GM18511 (cell line): ENCODE measurements at regions not wholly inside any gene's neighbourhood (a gene's known extent, or its start where the extent isn't known, plus 50 kb on each side); places are given as distances from the start of the nearest gene placed in this dataset.
A peak's percentile ranks its signal among the peaks of the same experiment; 100 is the strongest.

Experiments used
- ATAC-seq: cut with Tn5 transposase; IDR thresholded peaks from one replicate; pipeline ENCODE4 v1.9.1; 2021; ENCODE audit warnings: mild to moderate bottlenecking, moderate library complexity; ENCODE audit not compliant: unreplicated experiment

DNA sequence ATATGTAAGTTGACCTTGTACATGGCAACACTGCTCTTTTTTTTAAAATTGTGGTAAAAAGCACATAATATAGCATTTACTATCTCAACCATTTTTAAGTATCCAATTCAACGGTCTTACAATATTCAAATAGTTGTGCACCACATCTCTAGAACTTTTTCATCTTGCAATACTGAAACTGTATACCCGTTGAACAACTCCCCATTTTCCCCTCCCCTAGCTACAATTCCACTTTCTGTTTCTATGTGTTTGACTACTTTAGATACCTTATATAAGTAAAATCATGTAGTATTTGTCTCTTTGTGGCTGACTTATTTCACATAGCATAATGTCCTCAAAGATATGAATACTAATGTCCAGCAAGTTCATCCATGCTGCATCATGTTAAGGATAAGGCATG lies 452.1 kb downstream of the TXNL1 start:
- peak; percentile 56 for ATAC-seq

DNA sequence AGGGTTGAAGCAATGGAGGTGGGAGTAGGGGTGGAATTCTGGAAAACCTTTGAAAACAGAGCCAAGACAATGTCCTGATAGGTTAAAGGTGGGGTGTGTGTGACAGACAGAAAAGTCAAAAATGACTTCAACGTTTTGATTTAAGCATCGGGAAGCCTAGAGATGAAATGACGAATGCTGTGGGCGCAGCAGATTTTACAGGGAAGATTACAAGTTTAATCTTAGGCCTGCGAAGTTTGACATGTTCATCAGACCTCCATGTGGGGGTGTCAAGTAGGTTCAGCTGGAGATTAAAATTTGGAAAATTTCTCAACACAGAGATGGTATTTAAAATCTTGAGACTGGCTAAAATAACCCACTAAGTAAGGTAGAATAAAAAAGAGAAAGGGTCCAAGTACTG lies 453.3 kb downstream of the TXNL1 start:
- no peak for ATAC-seq

GRCh38 chr18:56176751-56177150 lies 461.6 kb downstream of the TXNL1 start:
- no peak for ATAC-seq

DNA sequence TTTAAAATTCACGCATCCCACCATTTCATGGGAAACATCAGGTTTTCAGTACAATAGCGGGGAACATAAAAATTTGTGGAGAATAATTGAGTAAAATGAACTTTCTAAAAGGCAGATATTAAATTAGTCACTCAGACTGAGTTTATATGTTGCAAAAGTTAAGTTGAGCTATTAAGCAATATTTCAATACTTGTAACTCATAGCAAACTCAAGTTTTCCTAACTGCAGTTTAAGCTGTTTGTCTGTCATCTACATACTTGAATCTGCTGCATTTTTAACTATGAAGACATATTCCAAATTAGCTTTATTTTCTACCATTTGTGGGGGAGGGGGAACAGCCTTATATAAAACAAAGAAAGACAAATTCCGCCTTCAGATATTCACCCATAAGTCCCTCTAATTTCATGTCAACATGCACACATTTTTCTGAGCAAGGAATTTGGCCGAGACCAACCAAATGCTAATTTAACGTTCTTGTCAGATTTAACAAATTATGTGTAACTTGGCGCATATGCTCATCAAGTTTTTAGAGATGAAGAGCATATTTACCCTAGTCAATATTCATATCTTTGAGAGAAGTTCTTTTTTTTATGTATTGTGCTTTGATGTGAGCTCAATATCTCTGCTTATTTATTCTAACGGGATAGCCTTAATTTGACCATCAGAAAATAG lies 462.9 kb downstream of the TXNL1 start:
- no peak for ATAC-seq

- ATAC-seq = no peak
Observed at GRCh38 chr18:56173542-56174220, 464.7 kb downstream of the TXNL1 start.

DNA sequence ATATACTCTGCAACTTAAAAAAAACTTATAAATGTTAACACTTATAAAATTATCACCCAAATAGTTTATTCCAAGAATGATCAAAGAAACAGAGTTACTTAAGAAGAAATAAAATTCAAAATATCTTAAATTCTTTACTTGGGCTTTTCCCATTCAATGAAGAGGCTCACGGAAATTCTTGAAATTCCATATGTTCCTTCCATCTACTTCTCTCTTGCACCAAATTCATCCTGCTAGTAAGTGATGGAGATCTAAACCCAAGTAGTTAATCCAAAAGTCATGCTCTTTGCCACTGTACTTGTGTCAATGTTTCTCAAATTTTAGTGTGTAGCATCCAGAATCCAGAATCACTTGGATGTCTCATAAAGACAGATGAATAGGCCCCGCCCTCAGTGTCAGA lies 465.9 kb downstream of the TXNL1 start:
- ATAC-seq = no peak

GRCh38 chr18:56171848-56172247 lies 466.5 kb downstream of the TXNL1 start:
- no peak for ATAC-seq

DNA sequence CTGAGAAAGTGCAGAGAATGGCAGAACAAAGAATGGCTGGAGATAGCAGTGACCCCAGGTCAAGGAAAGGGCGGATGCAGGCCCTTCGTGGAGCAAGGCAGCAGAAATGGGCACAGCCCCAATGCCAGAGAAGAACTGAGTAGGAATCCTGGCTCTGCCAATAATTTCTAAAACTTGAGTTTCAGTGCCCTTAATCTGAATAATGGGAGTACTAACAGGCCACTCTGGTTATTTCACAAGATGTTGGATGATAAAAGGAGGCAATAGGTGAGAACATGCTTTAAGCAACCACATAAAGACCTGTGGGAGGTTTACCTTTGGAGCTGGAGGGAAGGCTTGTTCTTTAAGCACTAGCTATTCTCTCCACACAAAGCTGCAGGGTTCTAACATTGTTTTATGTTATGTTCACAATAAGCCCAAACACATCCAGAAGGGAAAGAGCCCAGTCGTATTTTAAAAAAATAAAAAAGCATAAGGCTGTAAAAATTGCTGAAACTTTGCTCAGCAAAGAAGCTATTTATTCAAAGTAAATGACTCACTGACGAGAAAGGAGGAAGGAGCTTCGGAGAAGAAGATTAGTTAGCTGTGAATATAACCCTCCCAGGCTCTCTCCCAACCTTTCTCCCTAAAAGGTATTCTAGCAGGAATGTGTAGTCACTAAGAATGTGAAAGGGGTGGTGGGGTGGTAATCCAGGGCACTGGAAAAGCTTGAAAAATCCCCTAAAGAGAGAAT lies 470.2 kb downstream of the TXNL1 start:
- ATAC-seq = no peak

DNA sequence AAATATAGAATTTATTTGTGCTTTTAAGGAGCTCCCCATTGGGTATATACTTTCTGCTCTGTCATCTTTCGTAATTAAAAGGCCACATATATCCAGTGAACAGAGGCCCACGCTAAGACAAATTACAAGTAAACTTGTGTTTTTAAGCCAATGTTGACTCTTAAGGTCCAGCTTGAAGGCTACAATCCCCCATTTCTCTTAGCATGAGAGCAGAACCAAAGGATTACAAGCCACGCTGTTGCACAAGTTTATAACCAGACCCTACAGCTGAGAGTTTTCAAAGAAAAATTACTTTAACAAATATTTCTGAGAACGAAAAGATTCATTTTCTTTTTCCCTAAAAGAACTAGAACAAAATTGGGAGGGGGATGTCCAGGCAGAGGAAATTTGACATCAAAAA lies 471.0 kb downstream of the TXNL1 start:
- no peak for ATAC-seq

DNA sequence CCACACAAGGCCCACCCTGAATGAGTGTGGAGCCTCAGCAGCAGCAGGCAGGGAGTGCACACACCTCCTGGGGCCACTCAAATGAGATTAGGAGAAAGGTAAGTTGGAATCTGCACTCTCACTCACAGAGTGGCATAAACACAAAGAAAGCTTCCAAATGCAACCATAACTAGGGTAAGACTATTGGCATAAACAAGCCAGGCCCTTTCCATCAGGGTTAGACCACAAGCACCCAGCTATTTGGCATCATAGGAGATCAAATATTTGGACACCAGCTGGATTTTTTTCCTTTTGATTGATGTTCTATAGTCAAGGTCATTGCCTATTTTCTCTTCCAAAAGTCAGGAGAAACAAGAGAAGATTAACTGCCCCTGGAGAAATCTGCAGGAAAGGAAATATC lies 471.5 kb downstream of the TXNL1 start:
- no peak for ATAC-seq

GRCh38 chr18:56165601-56166355 lies 472.6 kb downstream of the TXNL1 start:
- ATAC-seq = no peak

DNA sequence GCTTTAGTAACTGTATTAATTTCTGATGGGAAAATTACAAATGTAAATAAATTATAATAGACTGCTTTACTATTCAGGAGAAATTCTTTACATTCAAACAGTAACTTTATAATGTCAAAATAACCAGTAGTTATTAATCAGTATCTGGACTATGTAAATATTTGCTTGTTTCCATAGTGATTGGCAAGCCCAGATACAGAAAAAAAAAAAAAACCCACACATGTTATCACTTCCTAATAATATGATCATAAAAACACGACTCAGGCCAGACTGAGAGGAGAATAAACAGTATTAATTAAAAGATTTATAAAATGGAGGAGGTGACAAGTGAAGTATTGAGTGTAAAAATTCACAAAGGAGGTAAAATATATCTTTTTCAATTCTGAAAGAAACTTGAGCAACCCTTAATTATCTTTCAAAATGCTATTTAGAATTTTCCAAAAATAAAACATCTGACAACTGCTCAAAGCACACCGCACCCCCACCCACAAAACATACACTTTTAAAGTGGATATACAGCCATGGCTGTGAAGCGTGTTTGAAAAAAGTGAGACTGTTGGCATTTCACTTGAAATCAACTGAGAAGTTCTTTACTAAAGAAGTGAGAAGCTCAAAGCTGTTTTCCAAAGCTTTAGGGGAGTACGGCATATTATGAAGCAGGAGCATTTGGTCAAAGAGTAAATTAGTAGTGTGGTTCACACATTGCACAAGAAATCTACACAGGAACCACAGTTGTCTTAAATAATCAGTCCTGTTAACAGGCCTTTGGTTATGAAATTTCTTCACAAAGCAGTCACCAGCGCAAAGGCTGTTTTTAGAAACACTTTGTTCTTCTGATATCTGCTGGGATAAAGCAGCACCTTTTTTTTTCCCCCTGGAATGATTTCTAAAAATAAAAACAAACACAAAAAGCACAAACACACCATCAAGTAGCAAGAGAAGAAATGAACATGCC lies 475.8 kb downstream of the TXNL1 start:
- ATAC-seq = no peak

- ATAC-seq = no peak
Observed at GRCh38 chr18:56161566-56162260, 476.7 kb downstream of the TXNL1 start.

DNA sequence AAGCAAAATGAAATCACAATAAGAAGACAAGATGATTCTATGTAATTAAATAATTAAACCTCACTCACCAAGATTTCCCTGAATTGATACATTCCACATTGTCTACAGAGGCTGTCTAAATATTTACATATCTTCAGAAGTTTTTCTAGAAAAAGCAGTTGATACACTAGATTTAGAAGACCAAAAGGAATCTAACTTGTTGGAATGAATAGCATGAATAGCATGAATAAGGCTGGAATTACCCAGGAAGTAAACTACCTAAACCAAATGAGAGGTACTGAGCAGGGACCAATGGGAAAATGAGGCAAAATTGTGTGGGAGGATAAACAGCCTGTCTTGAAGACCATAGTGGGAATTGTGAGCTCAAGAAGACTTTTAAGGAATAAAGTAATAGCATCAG lies 479.7 kb downstream of the TXNL1 start:
- no peak for ATAC-seq

DNA sequence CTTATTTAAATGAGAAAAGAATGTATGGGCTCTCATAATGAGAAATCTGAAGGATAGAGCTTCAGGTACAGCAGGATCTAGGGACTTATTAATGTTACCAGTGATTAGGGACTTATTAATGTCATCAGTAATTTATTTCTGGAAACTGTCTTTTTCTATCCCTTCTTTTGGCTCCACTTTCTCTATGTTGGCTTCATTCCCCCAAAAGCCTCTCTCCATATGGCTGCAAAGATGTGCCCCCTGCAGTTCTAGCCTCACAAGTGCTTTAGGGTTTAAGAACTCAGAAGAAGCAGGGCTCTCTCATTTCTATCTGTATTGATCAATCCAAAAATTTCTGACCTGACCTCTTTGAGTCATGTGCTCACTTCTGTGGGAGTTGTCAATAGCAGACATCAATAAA lies 480.9 kb downstream of the TXNL1 start:
- no peak for ATAC-seq

DNA sequence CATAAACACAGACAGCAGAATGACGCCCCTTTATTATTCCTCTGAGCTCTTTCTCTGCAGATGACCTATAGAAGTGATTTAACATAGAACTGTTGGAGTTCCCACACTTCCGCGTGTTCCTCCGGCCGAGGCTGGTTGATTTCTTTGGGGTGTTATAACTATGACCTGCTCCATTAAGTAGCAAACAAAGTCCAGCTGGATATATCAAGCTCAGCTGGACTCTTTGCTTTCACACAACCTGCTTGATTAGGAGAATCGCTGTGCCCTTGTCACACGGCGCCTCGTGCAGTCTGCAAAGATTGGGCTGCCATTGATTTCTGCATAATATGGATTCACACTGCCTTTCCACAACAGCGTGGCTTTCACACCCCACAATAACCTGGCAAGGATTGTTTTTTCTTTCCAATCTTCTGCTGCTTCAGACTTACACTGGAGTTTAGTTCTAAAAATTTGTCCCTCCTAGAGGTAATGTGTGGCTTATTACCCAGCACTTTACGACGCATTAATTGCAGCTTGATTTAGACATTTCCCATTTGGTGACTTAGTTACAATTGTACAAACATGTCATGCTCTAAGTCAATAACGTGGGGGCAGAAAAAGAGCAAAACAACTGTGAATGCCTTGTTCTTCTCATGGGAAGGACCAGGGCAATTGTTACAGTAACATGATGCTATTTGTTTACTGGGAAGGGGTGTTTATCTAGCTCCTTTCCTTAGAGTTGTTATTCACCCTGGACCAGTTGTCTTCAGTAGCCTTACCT lies 485.7 kb downstream of the TXNL1 start:
- no peak for ATAC-seq

GRCh38 chr18:56148373-56148772 lies 490.0 kb downstream of the TXNL1 start:
- ATAC-seq = no peak

GRCh38 chr18:56146565-56146964 lies 491.8 kb downstream of the TXNL1 start:
- ATAC-seq = no peak

DNA sequence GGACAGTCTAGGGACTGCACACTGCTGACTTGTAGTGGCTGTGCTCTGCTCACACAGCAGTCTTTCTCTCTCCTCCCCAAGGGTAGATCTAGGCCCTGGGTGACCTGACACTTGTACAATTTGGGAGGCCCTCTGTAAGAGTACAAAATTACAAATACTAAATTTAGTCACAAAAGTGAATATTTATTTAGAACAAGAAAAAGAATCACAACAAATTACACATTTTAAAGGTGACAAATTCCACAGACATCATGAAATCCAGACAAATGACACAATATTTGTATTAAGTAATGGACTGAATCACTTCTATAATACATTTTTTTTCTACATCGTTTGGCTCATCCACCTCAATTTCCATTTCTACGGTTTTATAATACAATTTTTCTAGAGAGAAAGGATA lies 496.4 kb downstream of the TXNL1 start:
- no peak for ATAC-seq
